ENCODE measurements at regions not wholly inside any gene's neighbourhood (a gene's known extent, or its start where the extent isn't known, plus 50 kb on each side); places are given as distances from the start of the nearest gene placed in this dataset.

GRCh38 chr2:144326825-144327224 is 193.1 kb downstream of the ZEB2 start:
- no peak overlapping the region for H3K4me3 ChIP-seq (ENCODE audit: low read depth, low read length)
- DNase-seq (ENCODE audit: low read depth): no peak
- no peak for TF ChIP-seq CTCF (IDR thresholded peaks at IDR 0.05; ENCODE audit: insufficient read depth, low read depth, low read length)

- no peak overlapping the region for H3K4me3 ChIP-seq (ENCODE audit: low read depth, low read length)
- TF ChIP-seq CTCF (IDR thresholded peaks at IDR 0.05; ENCODE audit: insufficient read depth, low read depth, low read length): no peak
- peak; percentile 3 for DNase-seq (ENCODE audit: low read depth)
Measured at GRCh38 chr2:144325086-144325485, 194.8 kb downstream of the ZEB2 start.

GRCh38 chr2:144324446-144325045 is 195.4 kb downstream of the ZEB2 start:
- no peak for DNase-seq (ENCODE audit: low read depth)
- TF ChIP-seq CTCF (IDR thresholded peaks at IDR 0.05; ENCODE audit: insufficient read depth, low read depth, low read length): no peak
- no peak overlapping the region for H3K4me3 ChIP-seq (ENCODE audit: low read depth, low read length)

- DNase-seq (ENCODE audit: low read depth): no peak
- no peak overlapping the region for H3K4me3 ChIP-seq (ENCODE audit: low read depth, low read length)
- no peak for TF ChIP-seq CTCF (IDR thresholded peaks at IDR 0.05; ENCODE audit: insufficient read depth, low read depth, low read length)
Measured at GRCh38 chr2:144323946-144324345, 196.0 kb downstream of the ZEB2 start.

GRCh38 chr2:144322379-144322778 is 197.5 kb downstream of the ZEB2 start:
- no peak overlapping the region for H3K4me3 ChIP-seq (ENCODE audit: low read depth, low read length)
- DNase-seq (ENCODE audit: low read depth): peak; percentile 74
- TF ChIP-seq CTCF (IDR thresholded peaks at IDR 0.05; ENCODE audit: insufficient read depth, low read depth, low read length): no peak

- H3K4me3 ChIP-seq (ENCODE audit: low read depth, low read length): no peak overlapping the region
- TF ChIP-seq CTCF (IDR thresholded peaks at IDR 0.05; ENCODE audit: insufficient read depth, low read depth, low read length): no peak
- DNase-seq (ENCODE audit: low read depth): peak; percentile 25
Measured at GRCh38 chr2:144320491-144320890, 199.4 kb downstream of the ZEB2 start.

Measured in fibroblast of villous mesenchyme (primary cell).